Naive thymus-derived CD4-positive, alpha-beta T cell (primary cell): ENCODE measurements at regions not wholly inside any gene's neighbourhood (a gene's known extent, or its start where the extent isn't known, plus 50 kb on each side); places are given as distances from the start of the nearest gene placed in this dataset.

Experiments used
- ATAC-seq: fragments of 150-1000 bp; cut with Tn5 transposase; 2 replicates; pipeline ENCODE4 v1.10.0; 2021; ENCODE audit warnings: mild to moderate bottlenecking, moderate library complexity
- CTCF ChIA-PET: fragments of 350-600 bp; sonication (Branson Sonifier 250); formaldehyde crosslinking; loops from one replicate; lab custom pipeline; 2021; ENCODE audit warnings: antibody characterized with exemption; lab: Charles Lee
- POLR2A ChIA-PET: fragments of 350-600 bp; sonication (Branson Sonifier 250); formaldehyde crosslinking; loops from one replicate; lab custom pipeline; 2021; ENCODE audit warnings: antibody characterized with exemption, inconsistent platforms; lab: Charles Lee
- DNase-seq, 9 donors: peaks; one replicate each; pipeline versions ENCODE4 v3.0.0 to v3.0.0-alpha.2; 2020 to 2022; ENCODE audit warnings: mixed read lengths in 1 of 9
- H3K27ac ChIP-seq: one replicate; pipeline ENCODE4 v1.7.0; 2013; ENCODE audit warnings: mild to moderate bottlenecking, low read depth, low read length, moderate library complexity
- H3K27me3 ChIP-seq, 2 donors: one replicate each; pipeline ENCODE4 v1.7.0; 2013; ENCODE audit warnings: low read length in 2 of 2, mild to moderate bottlenecking in 2 of 2, moderate library complexity in 2 of 2; ENCODE audit not compliant: control insufficient read depth in 2 of 2, insufficient read depth in 2 of 2
- H3K36me3 ChIP-seq, 3 experiments: 1 replicate in 2 of 3; 2 replicates in 1 of 3; pipeline ENCODE4 v1.7.0; 2013; ENCODE audit warnings: low read length in 3 of 3, mild to moderate bottlenecking in 3 of 3, moderate library complexity in 1 of 3; ENCODE audit not compliant: insufficient read depth in 3 of 3, control insufficient read depth in 2 of 3
- H3K4me1 ChIP-seq, 2 donors: one replicate each; pipeline ENCODE4 v1.7.0; 2013; ENCODE audit warnings: low read length in 2 of 2, mild to moderate bottlenecking in 2 of 2, moderate library complexity in 1 of 2; ENCODE audit not compliant: control insufficient read depth in 2 of 2, insufficient read depth in 2 of 2
- H3K4me3 ChIP-seq: 2 replicates; pipeline ENCODE4 v1.7.0; 2013; ENCODE audit warnings: mild to moderate bottlenecking, low read length
- H3K9me3 ChIP-seq, 3 experiments: 1 replicate in 2 of 3; 2 replicates in 1 of 3; pipeline ENCODE4 v1.7.0; 2013; ENCODE audit warnings: low read length in 3 of 3; ENCODE audit not compliant: control insufficient read depth in 2 of 3
- H3K27ac Mint-ChIP-seq, 9 donors: one replicate each; pipeline ENCODE4 v1.8.0; 2020 to 2022; ENCODE audit warnings: mixed read lengths in 9 of 9, mild to moderate bottlenecking in 8 of 9, moderate library complexity in 5 of 9, inconsistent platforms in 2 of 9
- H3K27me3 Mint-ChIP-seq, 5 donors: one replicate each; pipeline ENCODE4 v1.8.0; 2021 to 2022; ENCODE audit warnings: mixed read lengths in 5 of 5, mild to moderate bottlenecking in 1 of 5
- H3K36me3 Mint-ChIP-seq, 5 donors: one replicate each; pipeline ENCODE4 v1.8.0; 2020 to 2022; ENCODE audit warnings: mixed read lengths in 5 of 5, mild to moderate bottlenecking in 3 of 5, inconsistent platforms in 1 of 5
- H3K4me1 Mint-ChIP-seq, 7 donors: one replicate each; pipeline ENCODE4 v1.8.0; 2020 to 2022; ENCODE audit warnings: mixed read lengths in 7 of 7, mild to moderate bottlenecking in 3 of 7, inconsistent platforms in 1 of 7
- H3K4me3 Mint-ChIP-seq, 10 donors: one replicate each; pipeline ENCODE4 v1.8.0; 2020 to 2022; ENCODE audit warnings: mild to moderate bottlenecking in 10 of 10, mixed read lengths in 10 of 10, moderate library complexity in 6 of 10, inconsistent platforms in 2 of 10
- H3K9me3 Mint-ChIP-seq, 11 donors: one replicate each; pipeline ENCODE4 v1.8.0; 2020 to 2022; ENCODE audit warnings: mixed read lengths in 11 of 11, mild to moderate bottlenecking in 4 of 11, inconsistent platforms in 1 of 11, moderate library complexity in 1 of 11
- intact Hi-C, 2 donors: fragments of 100-400 bp; cut with micrococcal nuclease; formaldehyde crosslinking; loops; one replicate each; pipeline ENCODE4 v1.15.1; 2023

- intact Hi-C loops, result no loop called here
- no peaks in the 10 kb centered on the region for H3K9me3 ChIP-seq
- ChIA-PET POLR2A (no interaction called here), CTCF (no interaction called here)
- no peaks in the 10 kb centered on the region for H3K36me3 ChIP-seq
- H3K4me3 ChIP-seq, result no peak overlapping the region
- no peaks in the 10 kb centered on the region for H3K27me3 ChIP-seq
- ATAC-seq (no peak), DNase-seq (no peak)
- no peaks in the 10 kb centered on the region for H3K36me3 Mint-ChIP-seq
- no peaks in the 10 kb centered on the region for H3K4me1 Mint-ChIP-seq
- H3K27ac ChIP-seq, result no peak overlapping the region
- no peaks in the 10 kb centered on the region for H3K27me3 Mint-ChIP-seq
- no peak overlapping the region for H3K4me3 Mint-ChIP-seq
- H3K4me1 ChIP-seq, result no peaks in the 10 kb centered on the region
- peaks cover 0 to 33% (median 6%) of the 10 kb centered on the region in 11 donors for H3K9me3 Mint-ChIP-seq
- no peak overlapping the region for H3K27ac Mint-ChIP-seq
Measured at GRCh38 chr4:43337707-43338106, 445.2 kb downstream of the GRXCR1 start.

GRCh38 chr4:43339435-43339834 is 446.9 kb downstream of the GRXCR1 start:
- H3K9me3 ChIP-seq, result no peaks in the 10 kb centered on the region
- H3K27me3 ChIP-seq, result no peaks in the 10 kb centered on the region
- no peak overlapping the region for H3K4me3 ChIP-seq
- H3K4me1 ChIP-seq, result no peaks in the 10 kb centered on the region
- H3K36me3 Mint-ChIP-seq, result no peaks in the 10 kb centered on the region
- no peak overlapping the region for H3K27ac Mint-ChIP-seq
- intact Hi-C loops, result no loop called here
- ChIA-PET POLR2A (no interaction called here), CTCF (no interaction called here)
- H3K27me3 Mint-ChIP-seq, result no peaks in the 10 kb centered on the region
- no peak overlapping the region for H3K4me3 Mint-ChIP-seq
- H3K27ac ChIP-seq, result no peak overlapping the region
- H3K36me3 ChIP-seq, result no peaks in the 10 kb centered on the region
- ATAC-seq (no peak), DNase-seq (no peak)
- peaks cover 1 to 28% (median 5%) of the 10 kb centered on the region in 11 donors for H3K9me3 Mint-ChIP-seq
- H3K4me1 Mint-ChIP-seq, result no peaks in the 10 kb centered on the region

GRCh38 chr4:43341741-43342140 is 449.2 kb downstream of the GRXCR1 start:
- ATAC-seq (no peak), DNase-seq (no peak)
- ChIA-PET POLR2A (no interaction called here), CTCF (no interaction called here)
- no peaks in the 10 kb centered on the region for H3K4me1 ChIP-seq
- Mint-ChIP-seq H3K4me3 (no peak overlapping the region), H3K9me3 (peaks cover 3 to 26% (median 8%) of the 10 kb centered on the region in 11 donors), H3K27me3 (no peaks in the 10 kb centered on the region), H3K4me1 (no peaks in the 10 kb centered on the region), H3K27ac (no peak overlapping the region), H3K36me3 (no peaks in the 10 kb centered on the region)
- no peak overlapping the region for H3K27ac ChIP-seq
- no peak overlapping the region for H3K4me3 ChIP-seq
- no peaks in the 10 kb centered on the region for H3K36me3 ChIP-seq
- no peaks in the 10 kb centered on the region for H3K27me3 ChIP-seq
- H3K9me3 ChIP-seq, result no peaks in the 10 kb centered on the region
- intact Hi-C loops, result no loop called here

- Histone ChIP-seq H3K9me3 (no peaks in the 10 kb centered on the region), H3K27me3 (no peaks in the 10 kb centered on the region), H3K27ac (no peak overlapping the region), H3K4me3 (no peak overlapping the region), H3K4me1 (no peaks in the 10 kb centered on the region), H3K36me3 (no peaks in the 10 kb centered on the region)
- intact Hi-C loops, result no loop called here
- no peaks in the 10 kb centered on the region for H3K27me3 Mint-ChIP-seq
- peaks cover 3 to 21% (median 8%) of the 10 kb centered on the region in 11 donors for H3K9me3 Mint-ChIP-seq
- H3K4me1 Mint-ChIP-seq, result no peaks in the 10 kb centered on the region
- no peak overlapping the region for H3K27ac Mint-ChIP-seq
- H3K4me3 Mint-ChIP-seq, result no peak overlapping the region
- H3K36me3 Mint-ChIP-seq, result no peaks in the 10 kb centered on the region
- CTCF ChIA-PET, result no interaction called here
- ATAC-seq (no peak), DNase-seq (no peak)
- POLR2A ChIA-PET, result no interaction called here
Measured at GRCh38 chr4:43343298-43343697, 450.8 kb downstream of the GRXCR1 start.

GRCh38 chr4:43345323-43345925 is 452.9 kb downstream of the GRXCR1 start:
- H3K27me3 ChIP-seq, result no peaks in the 10 kb centered on the region
- no peak overlapping the region for H3K27ac ChIP-seq
- Mint-ChIP-seq H3K9me3 (peaks cover 0 to 17% (median 8%) of the 10 kb centered on the region in 11 donors), H3K4me1 (no peaks in the 10 kb centered on the region), H3K36me3 (peaks cover 0 to 4% (median 0%) of the 10 kb centered on the region in 5 donors), H3K4me3 (no peak overlapping the region), H3K27ac (no peak overlapping the region), H3K27me3 (no peaks in the 10 kb centered on the region)
- no peaks in the 10 kb centered on the region for H3K4me1 ChIP-seq
- CTCF ChIA-PET, result no interaction called here
- no peaks in the 10 kb centered on the region for H3K9me3 ChIP-seq
- DNase-seq (no peak), ATAC-seq (no peak)
- H3K4me3 ChIP-seq, result no peak overlapping the region
- intact Hi-C loops, result no loop called here
- POLR2A ChIA-PET, result interaction anchor here (0.8 kb wide), 1 partner anchor 281 kb away, joined by 4 read pairs; no protein-coding TSS in a partner anchor
- H3K36me3 ChIP-seq, result no peaks in the 10 kb centered on the region

GRCh38 chr4:43348591-43348990 is 456.1 kb downstream of the GRXCR1 start:
- peaks cover 0 to 4% (median 0%) of the 10 kb centered on the region in 5 donors for H3K36me3 Mint-ChIP-seq
- intact Hi-C loops, result no loop called here
- ChIA-PET POLR2A (no interaction called here), CTCF (no interaction called here)
- peaks cover 0 to 24% (median 8%) of the 10 kb centered on the region in 11 donors for H3K9me3 Mint-ChIP-seq
- H3K27ac ChIP-seq, result no peak overlapping the region
- H3K4me3 ChIP-seq, result no peak overlapping the region
- no peaks in the 10 kb centered on the region for H3K27me3 ChIP-seq
- no peak for DNase-seq
- H3K9me3 ChIP-seq, result no peaks in the 10 kb centered on the region
- H3K27ac Mint-ChIP-seq, result no peak overlapping the region
- H3K27me3 Mint-ChIP-seq, result no peaks in the 10 kb centered on the region
- no peaks in the 10 kb centered on the region for H3K36me3 ChIP-seq
- H3K4me1 Mint-ChIP-seq, result no peaks in the 10 kb centered on the region
- no peak overlapping the region for H3K4me3 Mint-ChIP-seq
- H3K4me1 ChIP-seq, result no peaks in the 10 kb centered on the region
- ATAC-seq, result no peak
